ENCODE measurements at regions not wholly inside any gene's neighbourhood (a gene's known extent, or its start where the extent isn't known, plus 50 kb on each side); places are given as distances from the start of the nearest gene placed in this dataset.

GRCh38 chr12:92444763-92445162 is 258.0 kb upstream of the PLEKHG7 start:
- no peak for TF ChIP-seq CTCF (IDR thresholded peaks at IDR 0.05; ENCODE audit: low read depth, low read length, missing control alignments)
- no peak overlapping the region for H3K4me3 ChIP-seq (replicated peaks; ENCODE audit: low read depth, low read length)
- DNase-seq (ENCODE audit: extremely low read depth, low read depth): no peak

GRCh38 chr12:92442782-92443181 is 260.0 kb upstream of the PLEKHG7 start:
- no peak for TF ChIP-seq CTCF (IDR thresholded peaks at IDR 0.05; ENCODE audit: low read depth, low read length, missing control alignments)
- DNase-seq (ENCODE audit: extremely low read depth, low read depth): no peak
- H3K4me3 ChIP-seq (replicated peaks; ENCODE audit: low read depth, low read length): no peak overlapping the region

GRCh38 chr12:92440072-92440471 is 262.7 kb upstream of the PLEKHG7 start:
- TF ChIP-seq CTCF (IDR thresholded peaks at IDR 0.05; ENCODE audit: low read depth, low read length, missing control alignments): no peak
- no peak overlapping the region for H3K4me3 ChIP-seq (replicated peaks; ENCODE audit: low read depth, low read length)
- DNase-seq (ENCODE audit: extremely low read depth, low read depth): no peak

GRCh38 chr12:92439420-92439805 is 263.4 kb upstream of the PLEKHG7 start:
- TF ChIP-seq CTCF (IDR thresholded peaks at IDR 0.05; ENCODE audit: low read depth, low read length, missing control alignments): no peak
- H3K4me3 ChIP-seq (replicated peaks; ENCODE audit: low read depth, low read length): no peak overlapping the region
- no peak for DNase-seq (ENCODE audit: extremely low read depth, low read depth)

GRCh38 chr12:92438641-92439419 is 264.0 kb upstream of the PLEKHG7 start:
- DNase-seq (ENCODE audit: extremely low read depth, low read depth): no peak
- no peak overlapping the region for H3K4me3 ChIP-seq (replicated peaks; ENCODE audit: low read depth, low read length)
- no peak for TF ChIP-seq CTCF (IDR thresholded peaks at IDR 0.05; ENCODE audit: low read depth, low read length, missing control alignments)

GRCh38 chr12:92437452-92437851 is 265.3 kb upstream of the PLEKHG7 start:
- TF ChIP-seq CTCF (IDR thresholded peaks at IDR 0.05; ENCODE audit: low read depth, low read length, missing control alignments): no peak
- DNase-seq (ENCODE audit: extremely low read depth, low read depth): no peak
- no peak overlapping the region for H3K4me3 ChIP-seq (replicated peaks; ENCODE audit: low read depth, low read length)

- TF ChIP-seq CTCF (IDR thresholded peaks at IDR 0.05; ENCODE audit: low read depth, low read length, missing control alignments): no peak
- no peak for DNase-seq (ENCODE audit: extremely low read depth, low read depth)
Measured at GRCh38 chr12:92436856-92437255, 265.9 kb upstream of the PLEKHG7 start.

More at GRCh38 chr12:92436856-92437255, 265.9 kb upstream of the PLEKHG7 start:
- no peak overlapping the region for H3K4me3 ChIP-seq (replicated peaks; ENCODE audit: low read depth, low read length)
